Activated CD8-positive, alpha-beta memory T cell treated with anti-CD3 and anti-CD28 coated beads, Interleukin-2, amount 50 U/mL, for 4 hours (primary cell): ENCODE measurements at regions not wholly inside any gene's neighbourhood (a gene's known extent, or its start where the extent isn't known, plus 50 kb on each side); places are given as distances from the start of the nearest gene placed in this dataset.

Experiments used
- DNase-seq: peaks from one replicate; pipeline ENCODE4 v3.0.0-alpha.2; 2020

DNA sequence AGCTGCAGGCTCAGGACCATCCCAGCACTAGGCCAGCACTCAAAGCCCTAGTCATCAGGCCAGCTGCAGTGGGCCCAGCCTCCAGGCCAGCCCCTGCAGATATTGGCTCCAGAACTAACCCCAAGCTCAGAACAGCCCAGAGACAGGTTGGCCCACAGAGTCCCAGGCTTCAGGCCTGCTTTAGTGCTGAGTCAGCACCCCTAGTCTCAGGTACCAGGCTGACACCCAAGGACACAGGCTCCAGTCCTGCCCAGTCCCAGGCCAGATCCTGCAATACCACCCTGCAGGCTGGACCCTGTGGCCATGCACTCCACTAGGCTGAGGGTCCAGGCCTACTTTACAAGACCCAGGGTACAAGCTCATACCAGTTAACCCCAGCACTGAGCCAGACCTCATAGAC is 234.4 kb upstream of the GPRIN3 start:
- no peak for DNase-seq

DNA sequence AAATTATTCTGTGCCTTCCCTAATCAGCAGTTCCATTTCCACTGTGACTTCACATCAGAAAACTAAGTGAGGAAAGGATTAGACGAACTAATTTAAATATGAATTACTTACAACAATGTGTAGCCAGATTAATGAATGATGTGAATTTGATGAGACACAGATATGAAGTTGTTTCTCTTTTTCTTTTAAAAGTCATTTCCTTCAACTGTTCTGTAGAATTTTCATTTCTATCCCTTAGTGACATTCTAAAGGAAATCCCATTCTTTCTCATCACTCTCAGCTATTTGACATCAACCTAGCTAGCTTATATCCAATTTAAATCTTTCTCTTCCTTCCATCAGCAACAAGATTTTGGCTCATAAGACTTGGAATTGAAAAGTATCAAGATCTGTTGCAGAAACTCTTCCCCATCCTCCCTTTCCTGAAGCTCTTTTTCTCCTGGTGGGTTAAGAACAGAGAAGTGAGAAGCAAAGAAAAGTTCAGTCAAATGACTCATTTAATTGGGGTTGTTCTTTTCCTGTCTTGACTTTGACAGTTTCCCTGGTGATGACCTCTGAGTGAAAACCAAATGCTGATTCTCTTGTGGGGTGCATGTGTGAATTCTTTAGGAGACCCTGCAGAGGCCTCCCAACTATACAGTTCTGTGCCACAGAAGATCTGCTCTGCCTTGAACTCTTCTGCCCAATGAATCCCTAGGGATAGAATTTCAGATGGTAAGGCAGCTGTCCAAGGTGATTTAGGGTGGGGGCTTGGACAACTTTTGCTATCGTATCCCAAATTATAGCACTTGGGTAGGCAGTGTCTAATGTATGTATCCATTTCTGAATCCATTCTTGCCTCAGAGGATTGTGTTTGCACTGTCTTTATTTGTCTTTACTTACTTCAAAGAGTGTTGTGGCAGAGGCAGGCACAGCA is 232.5 kb upstream of the GPRIN3 start:
- DNase-seq, result no peak

- no peak for DNase-seq
Measured at GRCh38 chr4:89539374-89539773, 231.8 kb upstream of the GPRIN3 start.

DNA sequence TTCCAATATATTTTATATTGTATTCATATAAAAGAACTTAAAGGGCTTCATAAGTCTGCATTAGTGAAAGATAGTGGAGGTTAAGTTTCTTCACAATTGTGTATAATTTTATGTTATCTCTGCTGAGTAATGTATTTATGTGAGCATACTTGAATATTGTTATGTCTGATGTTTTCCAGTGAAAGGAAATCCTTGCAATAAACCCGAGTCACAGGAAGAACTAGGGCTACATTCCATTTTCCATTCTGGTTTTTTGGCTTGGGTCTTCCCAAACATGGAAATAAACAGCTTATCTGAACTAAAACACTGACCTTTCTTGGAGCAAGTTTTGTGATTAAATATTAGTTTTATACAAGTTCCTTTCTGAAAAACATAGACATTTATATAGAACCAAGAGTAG is 231.3 kb upstream of the GPRIN3 start:
- no peak for DNase-seq

DNA sequence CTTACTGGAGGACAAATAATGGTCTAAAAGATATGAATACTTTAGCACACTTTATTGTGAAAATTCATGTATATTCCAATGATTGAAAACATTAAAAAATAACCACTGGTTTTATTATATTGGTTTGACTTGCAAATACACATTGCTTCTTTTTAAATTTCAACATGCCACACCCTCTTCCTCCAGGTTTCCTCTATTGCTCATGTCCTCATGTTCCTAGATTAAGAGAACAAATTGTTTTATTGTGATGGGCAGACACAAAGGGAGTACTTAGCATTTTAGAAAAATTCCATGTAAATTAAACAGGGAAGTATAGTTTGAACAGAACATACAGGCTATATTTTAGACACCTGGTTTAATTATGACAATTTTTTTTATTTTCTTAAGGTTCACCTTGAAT is 230.6 kb upstream of the GPRIN3 start:
- DNase-seq, result no peak

- no peak for DNase-seq
Measured at GRCh38 chr4:89537281-89537680, 229.7 kb upstream of the GPRIN3 start.

DNA sequence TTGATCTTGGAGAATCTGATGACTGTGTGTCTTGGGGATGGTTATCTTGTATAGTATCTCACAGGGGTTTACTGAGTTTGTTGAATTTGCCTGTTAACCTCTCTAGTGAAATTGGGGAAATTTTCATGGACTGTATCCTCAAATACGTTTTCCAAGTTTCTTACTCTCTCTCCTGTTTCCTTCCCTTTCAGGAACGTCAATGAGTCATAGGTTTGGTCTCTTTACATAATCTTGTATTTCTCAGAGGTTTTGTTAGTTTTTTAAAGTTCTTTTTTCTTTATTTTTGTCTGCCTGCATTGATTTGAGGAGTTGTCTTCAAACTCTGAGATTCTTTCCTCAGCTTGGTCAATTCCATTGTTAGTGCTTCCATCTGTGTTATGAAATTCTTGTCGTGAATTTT is 227.7 kb upstream of the GPRIN3 start:
- no peak for DNase-seq

DNA sequence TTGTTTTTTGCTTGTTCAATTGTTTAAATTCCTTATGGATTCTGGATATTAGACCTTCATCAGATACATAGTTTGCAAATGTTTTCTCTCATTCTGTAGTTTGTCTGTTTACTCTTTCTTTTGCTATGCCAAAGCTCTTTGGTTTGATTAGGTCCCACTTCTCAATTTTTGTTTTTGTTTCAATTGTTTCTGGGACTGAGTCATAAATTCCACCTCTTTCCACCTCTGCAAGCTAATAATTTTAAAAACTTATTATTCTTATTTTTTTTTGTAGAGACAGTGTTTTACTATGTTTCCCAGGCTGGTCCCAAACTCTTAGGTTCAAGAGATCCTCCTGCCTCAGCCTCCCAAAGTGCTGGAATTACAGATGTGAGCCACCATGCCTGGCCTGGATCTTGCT is 226.8 kb upstream of the GPRIN3 start:
- DNase-seq, result no peak

DNA sequence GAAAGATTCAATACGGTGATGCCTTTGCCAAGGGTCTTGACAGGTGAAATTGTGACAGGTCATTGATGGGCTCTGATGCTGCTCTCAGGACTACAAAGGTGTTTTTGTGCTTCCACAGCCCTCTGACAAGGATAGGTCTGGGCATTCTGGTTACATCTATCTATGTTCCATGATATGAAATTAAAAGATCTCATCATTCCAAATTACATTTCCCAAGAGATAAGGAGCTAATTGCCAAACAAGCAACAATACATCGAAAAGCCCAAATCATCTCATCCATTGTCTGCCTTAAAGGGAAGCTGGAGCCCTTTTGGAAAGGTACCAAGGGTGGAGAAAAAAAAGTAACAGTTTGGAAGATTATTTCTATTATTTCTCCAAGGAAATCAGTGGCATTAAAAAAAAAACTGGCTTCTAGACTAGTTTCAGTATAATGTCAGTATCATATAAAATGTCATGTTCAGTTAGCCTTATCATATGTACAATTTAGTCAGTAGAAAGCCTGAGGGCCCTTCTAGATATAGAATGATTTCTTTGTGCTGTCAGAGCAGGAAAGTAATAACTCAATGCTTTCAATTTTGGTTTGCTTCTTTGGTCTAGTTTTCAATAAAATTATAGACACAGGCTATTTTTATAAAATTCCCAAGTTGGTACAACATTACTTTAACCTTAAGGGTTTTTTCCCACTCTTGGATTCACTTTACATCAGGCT is 224.5 kb upstream of the GPRIN3 start:
- no peak for DNase-seq

DNA sequence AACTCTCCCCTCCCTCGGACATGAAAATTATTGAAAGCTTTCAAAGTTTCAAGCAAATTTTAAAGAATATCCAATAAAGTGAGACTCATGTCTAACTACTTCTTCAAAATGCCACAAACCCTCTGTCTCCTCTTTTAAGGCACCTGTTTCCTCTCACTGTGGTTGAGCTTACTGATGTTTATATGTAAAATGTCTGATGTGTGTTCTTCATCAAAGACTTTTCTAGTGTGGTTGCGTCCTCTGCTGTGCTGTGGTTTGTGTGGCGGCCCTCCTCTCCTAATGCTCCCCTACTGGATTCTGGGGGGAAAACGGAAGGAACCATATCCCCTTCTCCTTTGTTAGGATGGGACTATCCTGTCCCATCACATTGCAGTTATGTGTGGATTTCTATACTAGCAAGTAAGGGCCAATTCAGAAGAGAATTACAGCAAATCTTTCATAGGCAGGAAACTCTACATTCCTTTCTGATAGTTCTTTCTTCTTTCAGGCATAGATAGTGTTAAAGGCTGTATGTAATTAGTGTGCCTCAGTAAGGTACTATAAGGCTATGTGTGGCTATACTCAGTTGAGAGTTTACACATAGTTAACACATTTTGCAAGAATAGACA is 221.0 kb upstream of the GPRIN3 start:
- no peak for DNase-seq

- DNase-seq, result no peak
Measured at GRCh38 chr4:89521826-89522225, 214.2 kb upstream of the GPRIN3 start.

DNA sequence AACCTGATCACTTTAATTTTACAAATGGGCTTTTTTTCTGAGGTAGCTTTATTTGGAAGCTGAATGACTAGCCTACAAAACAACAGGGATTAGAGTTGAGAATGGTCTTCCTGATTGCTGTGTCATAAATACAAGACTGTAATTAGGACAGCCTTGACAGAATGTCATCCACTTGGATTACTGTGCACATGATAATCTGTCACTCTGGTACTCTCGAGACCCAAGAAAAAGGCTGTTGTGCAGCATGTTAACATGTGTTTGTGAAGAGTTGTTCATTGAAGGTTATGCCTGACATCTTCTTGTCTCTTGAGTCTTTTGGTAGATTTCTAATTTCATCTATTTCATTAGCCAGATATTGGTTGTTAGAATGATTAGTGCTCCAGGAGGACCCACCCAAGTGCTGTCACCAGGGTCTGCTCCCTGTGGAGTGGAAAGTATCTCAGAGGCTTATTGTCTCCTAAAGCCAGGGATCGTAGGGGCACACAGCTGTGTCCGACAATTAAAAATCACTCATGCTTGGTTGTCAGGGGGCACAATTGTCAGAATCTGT is 212.2 kb upstream of the GPRIN3 start:
- DNase-seq, result no peak

- no peak for DNase-seq
Measured at GRCh38 chr4:89518259-89518658, 210.7 kb upstream of the GPRIN3 start.

DNA sequence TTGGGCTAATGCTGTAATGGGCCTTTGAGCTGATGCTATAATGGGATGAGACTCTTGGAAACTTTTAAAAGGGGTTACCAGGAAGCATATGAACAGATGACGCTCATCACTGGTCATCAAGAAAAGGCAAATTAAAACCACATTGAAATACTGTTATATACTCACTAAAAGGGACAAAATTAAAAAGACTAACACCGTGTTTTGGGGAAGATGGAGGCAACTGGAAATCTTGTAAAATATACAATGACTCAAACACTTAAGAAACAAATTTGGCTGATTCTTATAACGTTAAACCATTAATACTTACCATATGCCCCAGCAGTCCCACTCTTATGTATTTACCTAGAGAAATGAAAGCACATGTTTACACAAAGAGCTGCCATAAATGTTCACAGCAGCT is 207.2 kb upstream of the GPRIN3 start:
- DNase-seq, result no peak

DNA sequence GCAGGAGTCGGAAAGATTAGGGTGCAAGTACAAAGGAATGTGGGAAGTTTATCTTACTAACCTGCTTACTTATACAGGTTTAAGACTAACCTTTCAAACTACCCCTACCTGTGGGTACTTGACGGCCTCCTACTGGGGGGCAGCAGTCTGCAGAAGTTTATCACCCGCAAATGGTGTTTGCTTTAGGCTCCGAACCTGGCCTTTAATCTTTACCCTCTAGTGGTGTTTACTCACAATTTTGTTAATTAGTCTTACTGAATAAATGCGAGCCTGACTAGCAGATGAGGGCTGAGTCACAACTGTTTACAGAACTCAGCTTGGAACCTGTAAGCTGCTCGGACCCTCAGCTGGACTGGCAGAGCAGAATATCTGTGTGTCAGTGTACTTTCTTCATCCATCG is 204.2 kb upstream of the GPRIN3 start:
- DNase-seq, result no peak

DNA sequence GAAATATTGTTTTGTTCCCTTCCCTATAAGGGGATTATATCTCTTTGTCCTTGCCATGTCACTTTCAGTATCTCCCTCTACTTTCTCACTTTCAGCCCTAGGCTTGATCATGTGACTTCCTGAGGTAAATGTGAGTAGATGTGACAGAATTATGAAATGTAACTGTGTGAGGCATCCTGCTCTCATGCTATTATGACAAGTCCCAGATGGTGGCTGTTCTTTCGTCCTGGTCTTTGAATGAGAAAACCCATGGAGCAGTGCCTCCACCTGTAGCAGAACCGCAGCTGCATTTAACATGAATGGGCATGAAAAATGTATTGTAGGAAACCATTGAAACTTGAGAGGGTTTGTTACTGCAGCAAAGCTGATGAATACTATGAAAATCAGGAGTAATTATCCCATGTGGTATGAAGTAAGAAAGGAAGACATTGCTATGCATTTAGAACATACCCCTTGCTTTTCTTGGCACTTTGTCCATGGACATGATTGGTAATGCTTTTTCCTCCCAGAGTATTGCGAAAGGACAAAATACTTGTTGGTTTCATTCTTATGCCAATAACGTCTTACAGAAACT is 202.2 kb upstream of the GPRIN3 start:
- DNase-seq, result no peak

DNA sequence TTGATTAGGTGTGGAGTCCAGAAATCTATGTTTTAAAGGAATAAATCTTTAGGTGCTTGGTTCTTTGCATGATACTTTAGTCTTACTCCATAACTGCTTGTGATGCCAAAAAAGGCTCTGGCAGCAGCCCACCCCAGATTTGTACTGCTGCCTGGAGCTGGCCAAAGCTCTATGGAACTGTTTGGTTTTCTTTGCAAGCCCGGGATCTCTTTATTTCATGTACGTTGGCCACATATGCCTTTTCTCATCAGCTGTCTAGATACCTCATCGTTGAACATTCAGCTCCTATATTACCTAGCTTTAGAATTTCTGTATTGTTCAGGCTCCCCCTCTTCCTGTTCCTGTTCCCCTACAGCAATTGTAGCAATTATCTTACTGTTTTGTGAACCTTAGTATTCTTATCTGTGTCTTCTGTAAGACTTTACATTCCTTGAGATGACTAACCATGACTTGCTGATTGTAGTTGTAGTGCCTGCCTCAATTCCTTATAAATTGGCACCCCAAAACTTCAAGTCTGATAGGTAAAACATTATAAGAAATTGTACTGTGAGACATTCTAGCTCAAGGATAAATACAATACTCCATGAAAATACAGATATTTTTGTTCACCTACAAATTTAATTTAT is 199.4 kb upstream of the GPRIN3 start:
- no peak for DNase-seq

- DNase-seq, result no peak
Measured at GRCh38 chr4:89502581-89502980, 195.0 kb upstream of the GPRIN3 start.

- no peak for DNase-seq
Measured at GRCh38 chr4:89497517-89498308, 190.1 kb upstream of the GPRIN3 start.

DNA sequence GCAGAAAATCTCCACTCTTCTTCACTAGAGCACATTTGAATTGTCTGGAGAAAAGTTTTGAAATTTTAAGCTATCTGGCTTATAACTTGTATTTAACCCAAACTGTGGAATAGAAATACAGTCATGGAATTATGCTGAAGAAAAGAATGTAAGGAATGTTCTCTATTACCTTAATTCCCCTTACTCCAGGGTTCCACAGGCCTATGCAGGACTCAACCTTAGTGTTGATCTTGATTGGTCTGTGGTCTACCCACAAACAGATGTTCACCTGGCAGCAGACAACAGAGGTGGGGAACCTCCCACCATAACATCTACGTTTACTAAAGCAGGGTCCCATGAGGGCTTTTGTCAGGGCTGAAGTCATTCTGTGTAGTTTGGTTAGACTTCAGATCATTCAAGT is 189.3 kb upstream of the GPRIN3 start:
- no peak for DNase-seq

- no peak for DNase-seq
Measured at GRCh38 chr4:89493367-89493766, 185.8 kb upstream of the GPRIN3 start.

DNA sequence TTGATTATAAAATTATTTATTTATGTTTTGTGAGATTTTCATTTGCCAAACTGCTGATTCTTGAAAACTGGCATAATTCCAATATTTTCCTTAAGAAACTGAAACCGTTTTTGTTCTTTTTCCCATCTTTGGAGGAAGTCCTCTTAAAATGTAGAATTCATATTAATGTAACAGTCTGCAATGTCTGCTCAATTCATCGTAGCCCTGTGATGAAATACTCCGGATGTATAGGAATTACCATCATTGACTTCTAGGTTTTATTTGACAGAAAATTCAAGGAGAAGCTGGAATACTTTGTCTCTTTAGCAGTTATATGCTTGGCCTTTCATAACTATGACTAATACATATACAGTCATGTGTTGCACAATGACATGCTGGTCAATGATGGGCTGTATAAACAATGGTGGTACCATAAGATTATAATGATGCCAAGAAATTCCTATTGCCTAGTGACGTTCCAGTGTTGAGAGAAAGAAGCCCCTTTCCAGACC is 185.0 kb upstream of the GPRIN3 start:
- DNase-seq, result no peak
